ENCODE measurements at regions not wholly inside any gene's neighbourhood (a gene's known extent, or its start where the extent isn't known, plus 50 kb on each side); places are given as distances from the start of the nearest gene placed in this dataset.

- TF ChIP-seq, protein P1, sequence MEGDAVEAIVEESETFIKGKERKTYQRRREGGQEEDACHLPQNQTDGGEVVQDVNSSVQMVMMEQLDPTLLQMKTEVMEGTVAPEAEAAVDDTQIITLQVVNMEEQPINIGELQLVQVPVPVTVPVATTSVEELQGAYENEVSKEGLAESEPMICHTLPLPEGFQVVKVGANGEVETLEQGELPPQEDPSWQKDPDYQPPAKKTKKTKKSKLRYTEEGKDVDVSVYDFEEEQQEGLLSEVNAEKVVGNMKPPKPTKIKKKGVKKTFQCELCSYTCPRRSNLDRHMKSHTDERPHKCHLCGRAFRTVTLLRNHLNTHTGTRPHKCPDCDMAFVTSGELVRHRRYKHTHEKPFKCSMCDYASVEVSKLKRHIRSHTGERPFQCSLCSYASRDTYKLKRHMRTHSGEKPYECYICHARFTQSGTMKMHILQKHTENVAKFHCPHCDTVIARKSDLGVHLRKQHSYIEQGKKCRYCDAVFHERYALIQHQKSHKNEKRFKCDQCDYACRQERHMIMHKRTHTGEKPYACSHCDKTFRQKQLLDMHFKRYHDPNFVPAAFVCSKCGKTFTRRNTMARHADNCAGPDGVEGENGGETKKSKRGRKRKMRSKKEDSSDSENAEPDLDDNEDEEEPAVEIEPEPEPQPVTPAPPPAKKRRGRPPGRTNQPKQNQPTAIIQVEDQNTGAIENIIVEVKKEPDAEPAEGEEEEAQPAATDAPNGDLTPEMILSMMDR (IDR thresholded peaks at IDR 0.05) = no peak
- TF ChIP-seq POLR2AphosphoS5 (IDR thresholded peaks at IDR 0.05) = no peak
- no peak for TF ChIP-seq EP300 (IDR thresholded peaks at IDR 0.05; ENCODE audit: low read depth)
- no peak for TF ChIP-seq POLR2A (IDR thresholded peaks at IDR 0.05)
Measured at GRCh38 chr5:60026161-60026560, 132.6 kb upstream of the PDE4D start.

Data from transverse colon (tissue), 4 donors.